HCT116 (cell line): ENCODE measurements at regions not wholly inside any gene's neighbourhood (a gene's known extent, or its start where the extent isn't known, plus 50 kb on each side); places are given as distances from the start of the nearest gene placed in this dataset.

Experiments
- ATAC-seq: fragments of 200-7000 bp; cut with Tn5 transposase; 2 replicates; pipeline ENCODE4 v1.9.1; 2020; ENCODE audit warnings: mild to moderate bottlenecking, moderate library complexity
- BruUV-seq: library from RNA; stranded (reverse); fragments of 400-500 nt; replicated peaks from 2 replicates; lab custom pipeline; 2021; lab: Mats Ljungman, UMichigan
- CTCF ChIA-PET: fragments of 300-600 bp; sonication (Branson Sonifier 250); formaldehyde crosslinking; loops from one replicate; lab custom pipeline; 2021; ENCODE audit warnings: antibody characterized with exemption; lab: Charles Lee
- POLR2A ChIA-PET: fragments of 300-600, 350-600 bp; sonication (Branson Sonifier 250); formaldehyde crosslinking; loops from one replicate; lab custom pipeline; 2021; ENCODE audit warnings: antibody characterized with exemption; lab: Charles Lee
- RAD21 ChIA-PET, 2 experiments: fragments of 300-600 bp; sonication (Branson Sonifier 250); formaldehyde crosslinking; loops; one replicate each; lab custom pipeline; 2023; ENCODE audit warnings: low total read pairs in 2 of 2; ENCODE audit not compliant: uncharacterized antibody in 2 of 2, unreplicated experiment in 2 of 2, low non-redundant PET in 1 of 2; lab: Charles Lee
- DNase-seq: peaks from one replicate; pipeline ENCODE4 v3.0.0-alpha.2; 2010; ENCODE audit warnings: low read depth, low spot score
- H2AFZ ChIP-seq: fragments of 200-600 bp; shearing (Covaris generic), sonication (generic); 2 replicates; pipeline ENCODE4 v1.6.1; 2017; ENCODE audit warnings: low read depth, mixed run types, mixed read lengths, antibody characterized with exemption, low read length; ENCODE audit not compliant: poor library complexity, severe bottlenecking
- H3K27ac ChIP-seq: 2 replicates; pipeline ENCODE4 v1.5.1; 2012; ENCODE audit warnings: low read depth, low read length
- H3K27me3 ChIP-seq: fragments of 200-600 bp; sonication (generic); 2 replicates; pipeline ENCODE4 v1.6.1; 2016; ENCODE audit warnings: mixed run types, low read length, mixed read lengths; ENCODE audit not compliant: insufficient read depth
- H3K36me3 ChIP-seq, 2 experiments: fragments of 200-500 bp in 1 of 2; fragments of 200-600 bp in 1 of 2; sonication (Bioruptor generic) in 1 of 2; sonication (generic) in 1 of 2; 2 replicates each; pipeline versions ENCODE4 v1.5.1 to v1.6.1; 2014 to 2016; ENCODE audit warnings: low read length in 2 of 2, inconsistent platforms in 1 of 2, mixed read lengths in 1 of 2, mixed run types in 1 of 2; ENCODE audit not compliant: insufficient read depth in 2 of 2, control insufficient read depth in 1 of 2
- H3K4me1 ChIP-seq, 2 experiments: fragments of 200-600 bp in 1 of 2; sonication (generic) in 1 of 2; 2 replicates each; pipeline versions ENCODE4 v1.5.1 to v1.6.1; 2012 to 2017; ENCODE audit warnings: low read length in 2 of 2, inconsistent platforms in 1 of 2, mild to moderate bottlenecking in 1 of 2, mixed read lengths in 1 of 2, mixed run types in 1 of 2, moderate library complexity in 1 of 2; ENCODE audit not compliant: insufficient read depth in 2 of 2, control insufficient read depth in 1 of 2
- H3K4me2 ChIP-seq: fragments of 200-600 bp; sonication (generic); 2 replicates; pipeline ENCODE4 v1.6.1; 2017; ENCODE audit warnings: mixed run types, low read length, mixed read lengths
- H3K4me3 ChIP-seq, 2 experiments: fragments of 200-600 bp in 1 of 2; sonication (generic) in 1 of 2; replicated peaks in 1 of 2; 2 replicates each; pipeline ENCODE4 v1.5.1; 2011 to 2016; ENCODE audit warnings: low read length in 2 of 2, control low read depth in 1 of 2, low read depth in 1 of 2, mild to moderate bottlenecking in 1 of 2, mixed read lengths in 1 of 2, mixed run types in 1 of 2
- H3K79me2 ChIP-seq: fragments of 200-600 bp; sonication (generic); 2 replicates; pipeline ENCODE4 v1.6.1; 2017; ENCODE audit warnings: mild to moderate bottlenecking, mixed run types, low read length, moderate library complexity, mixed read lengths; ENCODE audit not compliant: insufficient read depth
- H3K9ac ChIP-seq: fragments of 200-600 bp; sonication (generic); 2 replicates; pipeline ENCODE4 v1.6.1; 2016; ENCODE audit warnings: low read length, mixed read lengths
- H3K9me2 ChIP-seq: fragments of 200-600 bp; sonication (generic), shearing (Covaris generic); 2 replicates; pipeline ENCODE4 v1.6.1; 2017; ENCODE audit warnings: mixed run types, mild to moderate bottlenecking, moderate library complexity; ENCODE audit not compliant: insufficient read depth
- H3K9me3 ChIP-seq, 2 experiments: fragments of 200-500 bp in 1 of 2; fragments of 200-600 bp in 1 of 2; sonication (Bioruptor generic) in 1 of 2; sonication (generic) in 1 of 2; 2 replicates each; pipeline ENCODE4 v1.6.1; 2014 to 2017; ENCODE audit warnings: low read length in 2 of 2, mixed read lengths in 2 of 2, inconsistent platforms in 1 of 2, low read depth in 1 of 2, mild to moderate bottlenecking in 1 of 2, mixed run types in 1 of 2, moderate library complexity in 1 of 2; ENCODE audit not compliant: control insufficient read depth in 1 of 2, insufficient read depth in 1 of 2
- H4K20me1 ChIP-seq: fragments of 200-600 bp; sonication (generic), shearing (Covaris generic); 2 replicates; pipeline ENCODE4 v1.6.1; 2017; ENCODE audit warnings: mixed run types, mild to moderate bottlenecking, moderate library complexity; ENCODE audit not compliant: insufficient read depth
- CBX3 ChIP-seq: IDR thresholded peaks from 2 replicates; pipeline ENCODE4 v1.6.1; 2012; ENCODE audit warnings: low read depth
- CEBPB ChIP-seq: IDR thresholded peaks from 2 replicates; pipeline ENCODE4 v1.6.1; 2012; ENCODE audit warnings: low read depth
- FOSL1 ChIP-seq: IDR thresholded peaks from 2 replicates; pipeline ENCODE4 v1.6.1; 2012; ENCODE audit warnings: low read depth
- JUND ChIP-seq: IDR thresholded peaks from 2 replicates; pipeline ENCODE4 v1.6.1; 2012
- POLR2AphosphoS5 ChIP-seq: IDR thresholded peaks from 2 replicates; pipeline ENCODE4 v1.6.1; 2011; ENCODE audit warnings: mild to moderate bottlenecking, low read depth, low read length, moderate library complexity
- RAD21 ChIP-seq: IDR thresholded peaks from 2 replicates; pipeline ENCODE4 v1.6.1; 2012; ENCODE audit warnings: low read depth, mild to moderate bottlenecking
- TCF7L2 ChIP-seq: IDR thresholded peaks from 2 replicates; pipeline ENCODE4 v1.7.0; 2011; ENCODE audit warnings: borderline replicate concordance, inconsistent platforms; ENCODE audit not compliant: insufficient read depth, insufficient read length; ENCODE audit errors: extremely low read depth
- ZFX ChIP-seq: fragments of 450-650 bp; IDR thresholded peaks from 2 replicates; pipeline ENCODE4 v1.6.1; 2017
- ZNF274 ChIP-seq: fragments of 200-500 bp; sonication (Bioruptor generic); IDR thresholded peaks from 2 replicates; pipeline ENCODE4 v1.6.1; 2014; ENCODE audit warnings: mild to moderate bottlenecking, low read depth, low read length, inconsistent platforms
- intact Hi-C: fragments of 100-400 bp; cut with micrococcal nuclease; formaldehyde crosslinking; loops from 2 replicates; pipeline ENCODE4 v1.10.0; 2022
- TF ChIP-seq, protein P1 (sequence below): IDR thresholded peaks from 2 replicates; pipeline ENCODE4 v1.6.1; 2012
- TF ChIP-seq, protein P2 (sequence below), 3 experiments: fragments of 200-600 bp in 1 of 3; sonication (generic) in 1 of 3; IDR thresholded peaks in 2 of 3; conservative IDR thresholded peaks in 1 of 3; 2 replicates each; pipeline ENCODE4 v1.5.1; 2012 to 2017; ENCODE audit warnings: low read depth in 2 of 3, low read length in 2 of 3, antibody characterized with exemption in 1 of 3, borderline replicate concordance in 1 of 3, control low read depth in 1 of 3, mild to moderate bottlenecking in 1 of 3, mixed read lengths in 1 of 3, mixed run types in 1 of 3, moderate library complexity in 1 of 3; ENCODE audit not compliant: insufficient read depth in 1 of 3
- TF ChIP-seq, protein P3 (sequence below): IDR thresholded peaks from 2 replicates; pipeline ENCODE4 v1.6.1; 2011; ENCODE audit warnings: mild to moderate bottlenecking, low read length, moderate library complexity; ENCODE audit not compliant: insufficient replicate concordance; ENCODE audit errors: extremely low read depth
- TF ChIP-seq, protein P4 (sequence below): IDR thresholded peaks from 2 replicates; pipeline ENCODE4 v1.6.1; 2012; ENCODE audit warnings: low read depth

GRCh38 chr13:53683146-53683545 is 654.5 kb downstream of the OLFM4 start:
- no peak overlapping the region for H3K9ac ChIP-seq
- CTCF ChIA-PET: no interaction called here
- H3K9me2 ChIP-seq: no peaks in the 10 kb centered on the region
- ATAC-seq (no peak), DNase-seq (no peak)
- RAD21 ChIA-PET: no interaction called here
- H3K27ac ChIP-seq: no peak overlapping the region
- H3K36me3 ChIP-seq: no peaks in the 10 kb centered on the region; a peak in 1 of 4 replicates
- H3K4me2 ChIP-seq: no peak overlapping the region
- H4K20me1 ChIP-seq: no peaks in the 10 kb centered on the region
- intact Hi-C loops: no loop called here
- no TSS peak for BruUV-seq
- H3K4me3 ChIP-seq: no peak overlapping the region
- H2AFZ ChIP-seq: no peak overlapping the region
- peaks cover 14 to 38% of the 10 kb centered on the region in 2 experiments; a peak in 2 of 4 replicates for H3K9me3 ChIP-seq
- no peaks in the 10 kb centered on the region for H3K4me1 ChIP-seq
- no peaks in the 10 kb centered on the region for H3K79me2 ChIP-seq
- TF ChIP-seq ZNF274 (no peak), CBX3 (no peak), TCF7L2 (no peak), POLR2AphosphoS5 (no peak), RAD21 (no peak), JUND (no peak), FOSL1 (no peak), ZFX (no peak), CEBPB (no peak)
- TF ChIP-seq, protein P1, sequence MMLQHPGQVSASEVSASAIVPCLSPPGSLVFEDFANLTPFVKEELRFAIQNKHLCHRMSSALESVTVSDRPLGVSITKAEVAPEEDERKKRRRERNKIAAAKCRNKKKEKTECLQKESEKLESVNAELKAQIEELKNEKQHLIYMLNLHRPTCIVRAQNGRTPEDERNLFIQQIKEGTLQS: no peak
- TF ChIP-seq, protein P2, sequence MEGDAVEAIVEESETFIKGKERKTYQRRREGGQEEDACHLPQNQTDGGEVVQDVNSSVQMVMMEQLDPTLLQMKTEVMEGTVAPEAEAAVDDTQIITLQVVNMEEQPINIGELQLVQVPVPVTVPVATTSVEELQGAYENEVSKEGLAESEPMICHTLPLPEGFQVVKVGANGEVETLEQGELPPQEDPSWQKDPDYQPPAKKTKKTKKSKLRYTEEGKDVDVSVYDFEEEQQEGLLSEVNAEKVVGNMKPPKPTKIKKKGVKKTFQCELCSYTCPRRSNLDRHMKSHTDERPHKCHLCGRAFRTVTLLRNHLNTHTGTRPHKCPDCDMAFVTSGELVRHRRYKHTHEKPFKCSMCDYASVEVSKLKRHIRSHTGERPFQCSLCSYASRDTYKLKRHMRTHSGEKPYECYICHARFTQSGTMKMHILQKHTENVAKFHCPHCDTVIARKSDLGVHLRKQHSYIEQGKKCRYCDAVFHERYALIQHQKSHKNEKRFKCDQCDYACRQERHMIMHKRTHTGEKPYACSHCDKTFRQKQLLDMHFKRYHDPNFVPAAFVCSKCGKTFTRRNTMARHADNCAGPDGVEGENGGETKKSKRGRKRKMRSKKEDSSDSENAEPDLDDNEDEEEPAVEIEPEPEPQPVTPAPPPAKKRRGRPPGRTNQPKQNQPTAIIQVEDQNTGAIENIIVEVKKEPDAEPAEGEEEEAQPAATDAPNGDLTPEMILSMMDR (IDR thresholded peaks at IDR 0.05 in 2 of 3, conservative IDR thresholded peaks at IDR 0.05 in 1 of 3; ENCODE audit: borderline replicate concordance in 1 of 3, insufficient read depth in 1 of 3, low read depth in 2 of 3, low read length in 2 of 3): no peak
- TF ChIP-seq, protein P3, sequence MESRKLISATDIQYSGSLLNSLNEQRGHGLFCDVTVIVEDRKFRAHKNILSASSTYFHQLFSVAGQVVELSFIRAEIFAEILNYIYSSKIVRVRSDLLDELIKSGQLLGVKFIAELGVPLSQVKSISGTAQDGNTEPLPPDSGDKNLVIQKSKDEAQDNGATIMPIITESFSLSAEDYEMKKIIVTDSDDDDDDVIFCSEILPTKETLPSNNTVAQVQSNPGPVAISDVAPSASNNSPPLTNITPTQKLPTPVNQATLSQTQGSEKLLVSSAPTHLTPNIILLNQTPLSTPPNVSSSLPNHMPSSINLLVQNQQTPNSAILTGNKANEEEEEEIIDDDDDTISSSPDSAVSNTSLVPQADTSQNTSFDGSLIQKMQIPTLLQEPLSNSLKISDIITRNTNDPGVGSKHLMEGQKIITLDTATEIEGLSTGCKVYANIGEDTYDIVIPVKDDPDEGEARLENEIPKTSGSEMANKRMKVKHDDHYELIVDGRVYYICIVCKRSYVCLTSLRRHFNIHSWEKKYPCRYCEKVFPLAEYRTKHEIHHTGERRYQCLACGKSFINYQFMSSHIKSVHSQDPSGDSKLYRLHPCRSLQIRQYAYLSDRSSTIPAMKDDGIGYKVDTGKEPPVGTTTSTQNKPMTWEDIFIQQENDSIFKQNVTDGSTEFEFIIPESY: no peak
- TF ChIP-seq, protein P4, sequence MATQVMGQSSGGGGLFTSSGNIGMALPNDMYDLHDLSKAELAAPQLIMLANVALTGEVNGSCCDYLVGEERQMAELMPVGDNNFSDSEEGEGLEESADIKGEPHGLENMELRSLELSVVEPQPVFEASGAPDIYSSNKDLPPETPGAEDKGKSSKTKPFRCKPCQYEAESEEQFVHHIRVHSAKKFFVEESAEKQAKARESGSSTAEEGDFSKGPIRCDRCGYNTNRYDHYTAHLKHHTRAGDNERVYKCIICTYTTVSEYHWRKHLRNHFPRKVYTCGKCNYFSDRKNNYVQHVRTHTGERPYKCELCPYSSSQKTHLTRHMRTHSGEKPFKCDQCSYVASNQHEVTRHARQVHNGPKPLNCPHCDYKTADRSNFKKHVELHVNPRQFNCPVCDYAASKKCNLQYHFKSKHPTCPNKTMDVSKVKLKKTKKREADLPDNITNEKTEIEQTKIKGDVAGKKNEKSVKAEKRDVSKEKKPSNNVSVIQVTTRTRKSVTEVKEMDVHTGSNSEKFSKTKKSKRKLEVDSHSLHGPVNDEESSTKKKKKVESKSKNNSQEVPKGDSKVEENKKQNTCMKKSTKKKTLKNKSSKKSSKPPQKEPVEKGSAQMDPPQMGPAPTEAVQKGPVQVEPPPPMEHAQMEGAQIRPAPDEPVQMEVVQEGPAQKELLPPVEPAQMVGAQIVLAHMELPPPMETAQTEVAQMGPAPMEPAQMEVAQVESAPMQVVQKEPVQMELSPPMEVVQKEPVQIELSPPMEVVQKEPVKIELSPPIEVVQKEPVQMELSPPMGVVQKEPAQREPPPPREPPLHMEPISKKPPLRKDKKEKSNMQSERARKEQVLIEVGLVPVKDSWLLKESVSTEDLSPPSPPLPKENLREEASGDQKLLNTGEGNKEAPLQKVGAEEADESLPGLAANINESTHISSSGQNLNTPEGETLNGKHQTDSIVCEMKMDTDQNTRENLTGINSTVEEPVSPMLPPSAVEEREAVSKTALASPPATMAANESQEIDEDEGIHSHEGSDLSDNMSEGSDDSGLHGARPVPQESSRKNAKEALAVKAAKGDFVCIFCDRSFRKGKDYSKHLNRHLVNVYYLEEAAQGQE: no peak
- H3K27me3 ChIP-seq: no peaks in the 10 kb centered on the region
- POLR2A ChIA-PET: no interaction called here
